T-helper 2 cell treated with Interferon-gamma antibody and Interleukin-4, amounts not matched to agents 5 μg/mL and 100 μg/mL, for 36 hours (primary cell): ENCODE measurements at regions not wholly inside any gene's neighbourhood (a gene's known extent, or its start where the extent isn't known, plus 50 kb on each side); places are given as distances from the start of the nearest gene placed in this dataset.
A peak's percentile ranks its signal among the peaks of the same experiment; 100 is the strongest.
"Not testable (repeated sequence)": the region's sequence is repeated elsewhere in the genome, so short reads cannot be mapped to it uniquely, and the experiment has no call there.

Experiments used
- DNase-seq: peaks from one replicate; pipeline ENCODE4 v3.0.0; 2021; ENCODE audit warnings: low spot score
- H3K27ac Mint-ChIP-seq: one replicate; pipeline ENCODE4 v1.8.0; 2021; ENCODE audit warnings: mild to moderate bottlenecking, mixed read lengths
- H3K27me3 Mint-ChIP-seq: one replicate; pipeline ENCODE4 v1.8.0; 2021; ENCODE audit warnings: low read depth, mixed read lengths
- H3K36me3 Mint-ChIP-seq: one replicate; pipeline ENCODE4 v1.8.0; 2021; ENCODE audit warnings: low read depth, mixed read lengths
- H3K4me1 Mint-ChIP-seq: one replicate; pipeline ENCODE4 v1.8.0; 2021; ENCODE audit warnings: low read depth, mixed read lengths
- H3K4me3 Mint-ChIP-seq: one replicate; pipeline ENCODE4 v1.8.0; 2022; ENCODE audit warnings: mild to moderate bottlenecking, moderate library complexity, mixed read lengths
- H3K9me3 Mint-ChIP-seq: one replicate; pipeline ENCODE4 v1.8.0; 2021; ENCODE audit warnings: mixed read lengths

DNA sequence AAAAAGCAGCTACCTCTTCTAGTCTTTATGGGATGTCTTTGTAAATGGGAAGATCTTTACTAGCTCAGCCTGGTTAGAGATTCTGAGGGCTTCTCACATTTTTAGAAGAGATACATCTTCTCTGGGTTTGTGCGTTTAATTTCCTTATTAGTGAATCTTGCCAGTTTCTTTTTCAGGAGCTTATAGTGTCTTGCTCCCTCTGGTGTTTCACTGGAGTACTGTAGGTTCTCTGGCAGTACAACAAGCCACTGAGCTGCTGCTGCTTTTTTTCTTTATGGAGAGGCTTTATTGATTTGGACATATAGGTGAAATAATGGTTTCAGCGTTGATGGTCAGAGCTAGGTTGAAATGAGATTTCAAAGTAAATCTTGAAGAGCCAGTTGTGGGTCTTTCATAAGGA is 82.9 kb downstream of the LAS1L start:
- H3K27ac Mint-ChIP-seq = no peak overlapping the region
- no peak overlapping the region for H3K4me3 Mint-ChIP-seq
- no peaks in the 10 kb centered on the region for H3K27me3 Mint-ChIP-seq
- no peaks in the 10 kb centered on the region for H3K36me3 Mint-ChIP-seq
- H3K4me1 Mint-ChIP-seq = peaks cover 2% of the 10 kb centered on the region
- no peak for DNase-seq
- no peaks in the 10 kb centered on the region for H3K9me3 Mint-ChIP-seq

DNA sequence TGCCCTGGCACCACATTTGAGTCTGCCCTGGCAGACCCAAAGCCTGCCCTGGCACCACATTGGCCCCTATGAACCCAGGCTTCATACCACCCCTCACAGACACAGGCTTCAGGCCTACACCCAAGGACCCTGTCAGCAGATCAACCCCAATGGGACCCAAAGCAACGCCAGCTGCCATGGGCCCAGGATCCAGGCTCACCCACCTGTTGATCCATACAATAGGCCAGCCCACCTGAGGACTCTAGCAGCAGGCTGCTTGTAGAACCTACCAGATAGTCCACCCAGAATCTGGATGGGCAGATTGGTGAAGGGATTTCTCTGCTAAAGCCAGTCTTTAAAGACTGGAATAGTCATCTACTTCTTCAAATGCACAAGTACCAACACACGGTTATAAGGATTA is 114.4 kb downstream of the LAS1L start:
- H3K9me3 Mint-ChIP-seq = peaks cover 5% of the 10 kb centered on the region
- no peak overlapping the region for H3K27ac Mint-ChIP-seq
- H3K27me3 Mint-ChIP-seq = no peaks in the 10 kb centered on the region
- no peaks in the 10 kb centered on the region for H3K4me1 Mint-ChIP-seq
- H3K4me3 Mint-ChIP-seq = no peak overlapping the region
- no peak for DNase-seq
- no peaks in the 10 kb centered on the region for H3K36me3 Mint-ChIP-seq

DNA sequence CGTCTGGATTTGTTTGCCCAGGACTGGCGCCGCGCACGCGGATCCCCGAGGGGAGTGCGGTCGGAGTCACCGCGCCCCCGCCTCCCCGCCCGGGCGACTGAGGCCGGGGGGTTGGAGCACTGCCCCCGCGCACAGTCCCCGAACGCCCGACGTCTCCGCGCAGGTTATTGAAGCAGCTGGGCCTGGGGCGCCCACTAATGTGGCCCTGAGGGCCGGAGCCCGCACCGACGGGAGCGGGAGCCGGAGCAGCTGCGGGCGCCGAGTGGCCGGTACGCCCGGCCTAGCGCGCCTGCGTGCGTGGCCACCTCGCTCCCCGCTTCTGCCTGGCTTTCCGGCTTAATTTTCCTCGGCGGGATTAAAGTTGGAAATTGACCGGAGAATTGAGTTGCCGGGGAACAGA is 126.9 kb downstream of the LAS1L start:
- peaks cover 30% of the 10 kb centered on the region for H3K27me3 Mint-ChIP-seq
- H3K9me3 Mint-ChIP-seq, H3K4me1 Mint-ChIP-seq, H3K4me3 Mint-ChIP-seq, DNase-seq, H3K36me3 Mint-ChIP-seq, H3K27ac Mint-ChIP-seq: not testable (repeated sequence)

GRCh38 chrX:65407157-65407626 is 127.4 kb downstream of the LAS1L start:
- DNase-seq = no peak
- no peak overlapping the region for H3K27ac Mint-ChIP-seq
- peak overlapping the region; percentile 67 for H3K4me3 Mint-ChIP-seq
- H3K9me3 Mint-ChIP-seq = no peaks in the 10 kb centered on the region
- no peaks in the 10 kb centered on the region for H3K36me3 Mint-ChIP-seq
- no peaks in the 10 kb centered on the region for H3K4me1 Mint-ChIP-seq
- H3K27me3 Mint-ChIP-seq = peaks cover 30% of the 10 kb centered on the region

GRCh38 chrX:65406532-65406931 is 128.1 kb downstream of the LAS1L start:
- peak overlapping the region; percentile 67 for H3K4me3 Mint-ChIP-seq
- peaks cover 30% of the 10 kb centered on the region for H3K27me3 Mint-ChIP-seq
- peak; percentile 14 for DNase-seq
- no peak overlapping the region for H3K27ac Mint-ChIP-seq
- H3K9me3 Mint-ChIP-seq = no peaks in the 10 kb centered on the region
- H3K4me1 Mint-ChIP-seq = no peaks in the 10 kb centered on the region
- H3K36me3 Mint-ChIP-seq = no peaks in the 10 kb centered on the region

- Mint-ChIP-seq H3K4me1 (no peaks in the 10 kb centered on the region), H3K27ac (no peak overlapping the region), H3K4me3 (no peak overlapping the region), H3K27me3 (no peaks in the 10 kb centered on the region), H3K36me3 (no peaks in the 10 kb centered on the region), H3K9me3 (peaks cover 12% of the 10 kb centered on the region)
- DNase-seq = no peak
Observed at GRCh38 chrX:65392284-65392683, 142.3 kb downstream of the LAS1L start.

- not testable (repeated sequence) for H3K4me1 Mint-ChIP-seq, H3K27me3 Mint-ChIP-seq, DNase-seq, H3K36me3 Mint-ChIP-seq, H3K9me3 Mint-ChIP-seq, H3K27ac Mint-ChIP-seq, H3K4me3 Mint-ChIP-seq
Observed at GRCh38 chrX:65389120-65389519, 145.5 kb downstream of the LAS1L start.
